ENCODE measurements at regions not wholly inside any gene's neighbourhood (a gene's known extent, or its start where the extent isn't known, plus 50 kb on each side); places are given as distances from the start of the nearest gene placed in this dataset.

DNA sequence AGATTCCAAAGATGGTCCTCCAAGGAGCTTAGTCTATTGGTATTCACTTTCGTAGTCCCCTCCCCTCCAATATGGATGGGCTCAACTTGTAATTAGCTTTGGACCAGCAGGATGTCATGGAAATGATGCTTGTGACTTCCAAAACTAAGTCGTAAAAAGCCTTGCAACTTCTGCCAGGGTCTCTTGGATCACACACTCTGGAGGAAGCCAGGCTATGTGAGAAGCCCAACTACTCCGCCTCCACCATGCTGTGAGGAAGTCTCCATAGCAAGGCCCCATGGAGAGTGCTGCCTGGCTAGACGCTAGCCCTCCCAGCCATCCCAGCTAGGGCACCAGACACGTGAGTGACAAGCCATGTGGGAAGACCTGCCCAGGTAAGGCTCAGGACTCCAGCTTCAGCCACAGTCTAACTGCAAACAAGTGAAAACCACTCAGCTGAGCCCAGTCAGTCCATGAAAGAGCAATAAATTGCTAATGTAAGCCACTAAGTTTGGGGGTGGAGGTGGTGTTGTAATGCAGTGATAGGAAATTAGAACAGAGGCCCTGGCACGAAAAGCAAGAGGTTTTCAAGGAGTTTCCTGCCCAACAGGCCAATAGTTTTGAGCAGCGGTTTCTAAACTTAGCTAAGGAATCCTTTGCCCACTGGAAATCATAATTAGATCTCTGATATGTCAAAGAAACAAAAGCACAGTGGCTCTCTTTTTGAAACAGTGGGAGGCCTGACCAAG is 77.5 kb upstream of the GLI2 start:
- no peak for TF ChIP-seq CTCF (conservative IDR thresholded peaks at IDR 0.05; ENCODE audit: low read depth, low read length)
- no peak for TF ChIP-seq EZH2 (IDR thresholded peaks at IDR 0.05; ENCODE audit: borderline replicate concordance, low read depth, low read length, poor library complexity, severe bottlenecking)
